Uterus (tissue), 3 donors: ENCODE measurements at regions not wholly inside any gene's neighbourhood (a gene's known extent, or its start where the extent isn't known, plus 50 kb on each side); places are given as distances from the start of the nearest gene placed in this dataset.
A peak's percentile ranks its signal among the peaks of the same experiment; 100 is the strongest.

Experiments
- DNase-seq, 2 donors: peaks; one replicate each; pipeline ENCODE4 v3.0.0-alpha.2; 2019 to 2020
- H3K27ac ChIP-seq, 2 donors: fragments of 200-600 bp; sonication (generic); 1 replicate in 1 of 2; 2 replicates in 1 of 2; pipeline ENCODE4 v1.5.1; 2016 to 2018
- H3K27me3 ChIP-seq, 2 donors: fragments of 200-600 bp; sonication (generic); one replicate each; pipeline ENCODE4 v1.5.1; 2018 to 2019; ENCODE audit warnings: control low read depth in 1 of 2
- H3K36me3 ChIP-seq, 2 donors: fragments of 200-600 bp; sonication (generic); one replicate each; pipeline ENCODE4 v1.5.1; 2019; ENCODE audit warnings: control low read depth in 1 of 2
- H3K4me1 ChIP-seq, 2 donors: fragments of 200-600 bp; sonication (generic); one replicate each; pipeline ENCODE4 v1.5.1; 2018 to 2019; ENCODE audit warnings: control low read depth in 1 of 2
- H3K4me3 ChIP-seq, 2 donors: fragments of 200-600 bp; sonication (generic); 1 replicate in 1 of 2; 2 replicates in 1 of 2; pipeline ENCODE4 v1.5.1; 2018 to 2019; ENCODE audit warnings: mild to moderate bottlenecking in 1 of 2
- H3K9me3 ChIP-seq, 2 donors: fragments of 200-600 bp; sonication (generic); one replicate each; pipeline ENCODE4 v1.5.1; 2019; ENCODE audit warnings: control low read depth in 1 of 2
- CTCF ChIP-seq, 4 experiments: fragments of 200-600 bp in 2 of 4; fragments of 450-650 bp in 2 of 4; sonication (generic) in 2 of 4; IDR thresholded peaks; one replicate each; pipeline ENCODE4 v1.5.1; 2016 to 2019; ENCODE audit warnings: antibody characterized with exemption in 4 of 4, mild to moderate bottlenecking in 2 of 4, moderate library complexity in 1 of 4
- POLR2A ChIP-seq, 2 donors: fragments of 450-650 bp; IDR thresholded peaks; one replicate each; pipeline ENCODE4 v1.6.1; 2016; ENCODE audit warnings: antibody characterized with exemption in 2 of 2, mild to moderate bottlenecking in 1 of 2, moderate library complexity in 1 of 2
- intact Hi-C: fragments of 100-400 bp; cut with DNase I; formaldehyde crosslinking; loops from one replicate; pipeline ENCODE4 v1.15.1; 2023; ENCODE audit warnings: low total_unique reads
- donor health status: DM: yes; HTN: yes; CAD: no.

GRCh38 chr22:23522623-23523251, 57.4 kb downstream of the IGLL1 start:
- intact Hi-C loops, result loop anchor here (10.0 kb wide), 1 partner anchor 218 kb away; no protein-coding TSS in a partner anchor
- Histone ChIP-seq H3K9me3 (no peaks in the 10 kb centered on the region), H3K27ac (peak overlapping the region; percentile 85 to 88), H3K4me3 (peak overlapping the region in 1 of 2 donors; percentile 51), H3K27me3 (no peaks in the 10 kb centered on the region), H3K36me3 (no peaks in the 10 kb centered on the region), H3K4me1 (peaks cover 0 to 6% of the 10 kb centered on the region in 2 donors)
- TF ChIP-seq POLR2A (IDR thresholded peaks at IDR 0.05) (peak in 1 of 2 donors; percentile 21), CTCF (IDR thresholded peaks at IDR 0.05) (no peak)
- no peak for DNase-seq

GRCh38 chr22:23521441-23522113, 58.5 kb downstream of the IGLL1 start:
- no peaks in the 10 kb centered on the region for H3K27me3 ChIP-seq
- intact Hi-C loops, result loop anchor here (10.0 kb wide), 1 partner anchor 217 kb away; no protein-coding TSS in a partner anchor
- H3K36me3 ChIP-seq, result no peaks in the 10 kb centered on the region
- no peaks in the 10 kb centered on the region for H3K9me3 ChIP-seq
- TF ChIP-seq CTCF (IDR thresholded peaks at IDR 0.05), result peak in 3 of 4 experiments; percentile 14 to 25 (median 22)
- peak; percentile 4 to 70 for TF ChIP-seq POLR2A (IDR thresholded peaks at IDR 0.05)
- H3K4me3 ChIP-seq, result peak overlapping the region; percentile 36 to 51
- DNase-seq, result peak; percentile 83 to 86
- peak overlapping the region; percentile 85 to 88 for H3K27ac ChIP-seq
- H3K4me1 ChIP-seq, result peaks cover 0 to 6% of the 10 kb centered on the region in 2 donors

GRCh38 chr22:23520863-23521440, 59.1 kb downstream of the IGLL1 start:
- no peaks in the 10 kb centered on the region for H3K36me3 ChIP-seq
- peak in 1 of 2 donors; percentile 42 for DNase-seq
- no peaks in the 10 kb centered on the region for H3K9me3 ChIP-seq
- peaks cover 0 to 6% of the 10 kb centered on the region in 2 donors for H3K4me1 ChIP-seq
- intact Hi-C loops, result loop anchor here (10.0 kb wide), 1 partner anchor 216 kb away; no protein-coding TSS in a partner anchor
- no peaks in the 10 kb centered on the region for H3K27me3 ChIP-seq
- H3K27ac ChIP-seq, result peak overlapping the region; percentile 85 to 88
- no peak for TF ChIP-seq CTCF (IDR thresholded peaks at IDR 0.05)
- no peak for TF ChIP-seq POLR2A (IDR thresholded peaks at IDR 0.05)
- peak overlapping the region; percentile 36 to 51 for H3K4me3 ChIP-seq

- Histone ChIP-seq H3K27ac (no peak overlapping the region), H3K4me1 (peaks cover 0 to 6% of the 10 kb centered on the region in 2 donors), H3K36me3 (no peaks in the 10 kb centered on the region), H3K27me3 (no peaks in the 10 kb centered on the region), H3K9me3 (no peaks in the 10 kb centered on the region), H3K4me3 (no peak overlapping the region)
- TF ChIP-seq CTCF (IDR thresholded peaks at IDR 0.05) (no peak), POLR2A (IDR thresholded peaks at IDR 0.05) (no peak)
- no peak for DNase-seq
- intact Hi-C loops, result loop anchor here (10.0 kb wide), 1 partner anchor 215 kb away; no protein-coding TSS in a partner anchor
These were observed 60.5 kb downstream of the IGLL1 start for GRCh38 chr22:23519442-23520157.
